GM04503 (cell line): ENCODE measurements at regions not wholly inside any gene's neighbourhood (a gene's known extent, or its start where the extent isn't known, plus 50 kb on each side); places are given as distances from the start of the nearest gene placed in this dataset.
"Not testable (repeated sequence)": the region's sequence is repeated elsewhere in the genome, so short reads cannot be mapped to it uniquely, and the experiment has no call there.

Experiments used
- DNase-seq: peaks from one replicate; pipeline ENCODE4 v3.0.0-alpha.2; 2012; ENCODE audit warnings: low read depth

DNA sequence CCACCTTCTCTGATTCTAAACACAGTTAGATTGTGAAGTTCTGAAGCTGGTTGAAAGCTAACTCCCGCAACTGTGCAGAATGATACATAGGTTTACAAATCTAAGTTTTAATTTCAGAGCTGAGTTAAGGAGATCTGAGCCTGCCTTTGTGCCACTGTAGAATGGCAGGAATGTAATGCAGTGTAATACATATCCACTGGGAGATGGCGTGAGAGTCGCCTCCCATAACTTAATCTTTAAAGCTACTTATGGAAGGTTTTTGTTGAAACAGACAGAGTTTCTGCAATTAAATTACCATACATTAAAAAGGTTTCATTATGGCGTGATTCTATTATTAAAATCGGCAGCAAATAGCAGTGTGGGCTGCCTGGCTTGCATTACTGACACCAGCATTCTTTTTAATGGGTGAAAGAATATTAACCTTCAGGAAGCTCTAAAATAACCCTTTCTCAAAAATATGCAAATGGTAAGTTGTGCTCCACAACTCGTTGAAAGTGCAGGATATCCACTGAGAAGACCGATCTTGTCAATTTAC is 257.4 kb downstream of the OLFM4 start:
- no peak for DNase-seq

- DNase-seq: no peak
Measured at GRCh38 chr13:53298396-53298795, 269.8 kb downstream of the OLFM4 start.

DNA sequence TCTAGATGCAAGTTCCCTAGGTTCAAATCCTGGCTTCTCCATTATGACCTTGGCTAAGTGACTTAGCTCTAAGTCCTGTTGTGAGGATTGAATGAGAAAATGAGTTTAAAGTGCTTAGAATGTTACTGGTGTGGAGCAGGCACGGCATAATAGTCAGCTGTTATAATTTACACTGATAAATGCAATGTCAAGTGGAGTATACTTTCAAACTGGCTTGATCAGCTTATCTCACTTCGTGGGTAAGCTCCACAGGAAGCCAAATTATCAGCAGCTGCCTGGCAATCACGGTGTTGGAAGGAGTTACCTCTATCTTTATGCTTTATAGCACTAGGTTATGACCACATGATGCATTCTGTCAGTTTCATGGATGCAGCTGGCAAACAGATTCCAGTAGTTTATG is 272.8 kb downstream of the OLFM4 start:
- DNase-seq: no peak

GRCh38 chr13:53305419-53305818 is 276.8 kb downstream of the OLFM4 start:
- not testable (repeated sequence) for DNase-seq

GRCh38 chr13:53310786-53311185 is 282.2 kb downstream of the OLFM4 start:
- DNase-seq: no peak

DNA sequence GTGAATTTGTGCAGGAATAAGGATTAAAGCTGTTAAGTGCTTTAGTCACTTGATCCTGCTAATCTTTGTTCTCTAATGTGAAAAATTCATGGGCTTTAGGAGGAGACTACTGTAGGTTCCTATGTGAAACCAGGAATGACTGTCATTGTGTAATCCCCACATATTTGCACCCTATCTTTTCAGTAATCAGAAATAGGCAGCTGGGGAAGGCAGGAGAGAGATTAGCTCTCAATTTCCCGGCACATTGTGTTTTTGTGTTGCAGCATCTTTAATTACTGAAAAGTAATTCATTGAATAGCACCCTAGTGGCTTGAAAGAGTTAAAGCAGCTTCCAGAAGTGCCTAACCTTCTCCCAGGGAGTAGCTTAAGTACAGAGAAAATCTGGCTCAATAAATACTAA is 282.9 kb downstream of the OLFM4 start:
- DNase-seq: no peak

DNA sequence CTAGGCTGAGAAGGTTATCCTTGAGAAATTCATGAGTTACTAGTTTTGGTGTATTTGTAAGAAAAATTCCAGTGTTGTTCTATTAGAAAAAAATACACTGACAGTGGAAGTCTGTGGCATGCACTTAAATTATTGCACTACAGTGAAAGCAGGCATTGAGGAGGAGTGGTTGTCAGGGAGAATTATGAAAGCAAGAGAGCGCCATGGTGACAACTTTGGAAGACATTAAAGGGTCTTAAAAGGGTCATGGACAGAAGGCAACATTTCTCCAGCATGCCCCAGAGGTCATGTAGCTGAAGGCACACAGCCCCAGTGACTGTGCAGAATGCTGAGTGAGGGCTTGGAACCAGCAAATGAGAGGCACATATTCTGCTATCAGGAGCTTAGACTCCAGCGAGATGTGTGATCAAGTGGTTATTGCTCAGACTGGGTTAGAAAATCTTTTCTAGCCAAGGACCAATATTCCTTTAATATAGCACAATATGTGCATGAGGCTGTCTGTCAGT is 292.7 kb downstream of the OLFM4 start:
- DNase-seq: no peak

- DNase-seq: no peak
Measured at GRCh38 chr13:53324656-53325055, 296.0 kb downstream of the OLFM4 start.

DNA sequence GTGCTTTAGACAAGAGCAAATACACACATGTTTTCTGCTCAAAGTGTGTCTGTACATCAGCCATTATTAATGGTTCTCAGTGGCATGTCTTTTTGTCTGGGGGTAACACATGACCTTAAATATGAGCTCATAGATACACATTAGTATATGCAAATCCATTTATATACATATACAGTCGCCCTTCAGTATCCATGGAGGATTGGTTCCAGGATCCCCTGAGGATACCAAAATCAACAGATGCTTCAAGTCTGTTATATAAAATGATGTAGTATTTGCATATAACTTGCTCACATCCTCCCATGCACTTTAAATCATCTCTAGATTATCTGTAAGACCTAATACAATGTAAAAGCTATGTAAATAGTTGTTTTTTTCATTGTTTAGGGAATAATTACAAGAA is 298.1 kb downstream of the OLFM4 start:
- DNase-seq: no peak

DNA sequence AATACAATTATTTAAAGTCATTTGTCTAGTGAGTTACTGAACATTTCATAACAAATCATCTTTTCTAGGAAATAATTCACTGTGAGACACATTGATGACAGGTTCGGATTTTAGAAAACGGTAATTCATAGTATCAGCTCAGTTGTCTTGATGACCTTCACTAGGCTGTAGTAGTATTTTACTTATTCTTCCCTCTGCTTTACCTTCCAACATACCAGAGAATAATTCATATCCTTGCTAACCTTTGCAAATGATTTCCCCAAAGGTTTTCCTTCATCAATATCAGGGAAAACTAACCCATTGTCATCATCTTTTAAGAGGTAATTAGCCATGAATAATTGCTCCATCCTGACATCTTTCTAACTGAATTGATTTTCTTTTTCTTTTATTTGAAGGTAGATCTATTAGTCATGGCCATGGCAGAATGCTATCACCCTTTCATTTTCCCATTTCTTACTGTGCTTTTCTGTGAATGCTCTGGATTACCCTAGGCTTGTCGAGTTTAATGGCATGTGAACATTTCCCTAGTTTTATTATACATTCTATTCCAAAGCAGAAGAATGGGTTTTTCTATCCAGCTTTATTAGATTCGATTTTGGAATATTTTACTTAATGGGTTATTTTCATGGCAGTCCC is 299.2 kb downstream of the OLFM4 start:
- DNase-seq: no peak

DNA sequence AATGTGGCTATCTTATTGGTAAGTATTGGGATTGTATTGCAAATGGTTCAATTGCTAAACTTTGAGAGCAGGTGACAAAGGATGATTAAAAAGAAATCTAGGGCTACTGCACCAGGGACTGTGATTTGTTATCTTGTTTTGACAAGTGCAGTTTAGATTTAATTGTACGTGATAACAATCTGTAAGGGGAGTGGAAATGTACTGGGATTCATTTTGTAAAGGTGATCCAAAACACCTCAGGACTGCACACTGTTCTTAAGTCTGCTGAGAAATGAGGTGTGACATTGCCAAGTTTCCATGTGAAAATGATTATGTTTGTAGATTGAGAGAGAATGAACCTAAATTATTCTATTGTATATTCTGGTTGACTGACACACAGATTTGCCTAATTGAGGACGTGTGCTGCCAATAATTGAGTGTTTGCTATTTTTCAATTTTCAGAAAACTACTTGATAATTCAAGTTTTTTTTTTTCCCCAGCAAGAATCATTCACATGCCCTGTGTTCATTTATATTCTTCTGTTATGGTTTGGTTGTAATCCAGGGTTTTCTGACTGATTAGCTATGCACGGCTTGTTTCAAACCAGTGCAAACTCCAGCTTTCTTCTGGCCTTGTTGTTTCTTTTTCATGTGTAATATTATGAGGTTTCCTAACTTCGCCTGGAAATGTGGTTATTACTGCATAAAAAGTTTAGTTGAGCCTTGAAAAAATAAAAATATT is 308.0 kb downstream of the OLFM4 start:
- no peak for DNase-seq

- DNase-seq: no peak
Measured at GRCh38 chr13:53338760-53339159, 310.1 kb downstream of the OLFM4 start.

DNA sequence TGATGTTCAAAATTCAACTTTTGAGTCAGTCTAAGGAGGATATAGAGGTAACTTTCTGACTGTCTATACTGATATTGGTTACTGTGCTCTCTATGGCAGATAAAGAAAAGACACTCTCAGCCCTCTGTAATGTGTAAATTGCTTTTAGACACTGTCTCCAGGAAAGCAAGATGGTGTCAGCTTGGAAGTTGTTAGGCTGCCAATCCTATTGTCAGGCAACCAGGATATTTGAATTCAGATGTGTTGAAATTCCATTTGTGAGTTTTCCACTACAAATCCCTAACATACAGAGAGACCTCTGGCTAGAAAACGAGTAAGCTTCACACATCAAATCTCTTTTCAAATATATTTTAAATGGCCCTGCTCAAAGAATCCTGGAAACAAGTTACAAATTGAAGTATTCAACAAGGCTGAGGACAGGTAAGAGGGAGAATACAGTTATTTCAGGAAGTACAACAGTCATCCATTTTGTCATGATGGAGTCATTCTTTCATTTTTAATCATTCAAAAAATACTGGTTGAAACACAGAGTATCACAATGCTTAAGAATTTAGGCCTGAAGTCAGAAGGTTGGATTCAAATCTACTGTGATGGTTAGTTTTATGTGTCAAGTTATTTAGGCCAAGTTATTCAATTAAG is 312.0 kb downstream of the OLFM4 start:
- DNase-seq: no peak

DNA sequence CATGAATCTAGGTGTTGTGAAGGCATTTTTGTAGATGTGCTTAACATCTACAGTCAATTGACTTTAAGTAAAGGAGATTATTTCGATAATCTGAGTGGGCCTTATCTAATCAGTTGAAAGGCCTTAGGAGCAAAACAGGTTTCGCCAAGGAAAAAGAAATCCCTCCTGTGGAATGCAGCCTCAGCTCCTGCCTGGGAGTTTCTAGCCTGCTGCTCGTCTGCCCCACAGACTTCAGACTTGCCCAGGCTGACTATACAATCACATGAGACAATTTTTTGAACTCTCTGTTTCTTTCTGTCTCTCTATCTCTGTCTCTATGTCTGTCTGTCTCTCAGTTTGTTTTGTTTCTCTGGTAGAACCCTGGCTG is 312.5 kb downstream of the OLFM4 start:
- DNase-seq: no peak

- DNase-seq: no peak
Measured at GRCh38 chr13:53342623-53343360, 314.2 kb downstream of the OLFM4 start.

DNA sequence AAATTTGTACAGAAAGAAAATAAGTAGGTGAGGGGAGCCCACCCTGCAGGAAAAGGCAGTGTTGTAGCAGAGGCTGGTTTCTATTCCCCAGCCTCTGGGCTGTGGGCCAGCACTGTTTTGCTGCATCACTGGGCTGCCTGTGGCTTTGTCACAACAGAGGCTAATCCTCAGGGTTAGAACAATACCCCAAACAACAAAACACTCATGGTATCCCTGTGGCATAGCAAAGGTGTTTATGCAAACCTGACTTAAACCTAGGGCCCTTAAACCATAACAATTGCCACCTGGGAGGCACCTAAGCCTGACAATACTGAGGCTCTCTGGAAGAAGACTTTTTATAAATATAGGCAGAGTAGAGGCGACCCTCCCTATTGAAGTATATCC is 314.7 kb downstream of the OLFM4 start:
- no peak for DNase-seq

DNA sequence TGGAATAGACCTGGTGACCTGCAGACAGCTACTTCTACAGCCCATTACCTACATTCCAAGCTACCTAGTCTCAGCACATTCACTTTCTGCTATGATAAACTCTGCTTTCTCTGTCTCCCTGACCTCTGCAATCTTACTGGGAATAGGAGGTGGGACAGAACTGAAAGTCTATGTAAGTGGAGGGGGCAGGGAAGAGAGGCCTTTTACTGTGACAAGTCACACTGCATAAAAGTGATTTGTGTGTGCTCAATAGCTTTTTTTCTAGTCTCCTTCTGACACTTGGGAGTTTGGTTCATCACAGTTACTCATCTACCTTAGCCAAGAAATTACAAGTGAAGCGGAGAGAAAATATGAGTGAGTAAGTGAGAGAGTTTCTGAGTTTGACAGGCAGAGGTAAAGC is 322.4 kb downstream of the OLFM4 start:
- no peak for DNase-seq

- no peak for DNase-seq
Measured at GRCh38 chr13:53357582-53357981, 329.0 kb downstream of the OLFM4 start.

- no peak for DNase-seq
Measured at GRCh38 chr13:53368948-53369347, 340.3 kb downstream of the OLFM4 start.

GRCh38 chr13:53379485-53379884 is 350.9 kb downstream of the OLFM4 start:
- no peak for DNase-seq

- no peak for DNase-seq
Measured at GRCh38 chr13:53382008-53382407, 353.4 kb downstream of the OLFM4 start.

- no peak for DNase-seq
Measured at GRCh38 chr13:53398051-53398450, 369.4 kb downstream of the OLFM4 start.
